Prostate gland (tissue), 2 donors: ENCODE measurements at regions not wholly inside any gene's neighbourhood (a gene's known extent, or its start where the extent isn't known, plus 50 kb on each side); places are given as distances from the start of the nearest gene placed in this dataset.

Experiments used
- CTCF ChIP-seq, 4 experiments: fragments of 200-600 bp in 2 of 4; fragments of 450-650 bp in 2 of 4; sonication (generic) in 2 of 4; IDR thresholded peaks; 1 replicate in 3 of 4; 2 replicates in 1 of 4; pipeline ENCODE4 v1.5.1; 2016 to 2019; ENCODE audit warnings: antibody characterized with exemption in 4 of 4, mild to moderate bottlenecking in 2 of 4, moderate library complexity in 2 of 4
- POLR2AphosphoS5 ChIP-seq: sonication (generic); formaldehyde crosslinking; IDR thresholded peaks from one replicate; pipeline ENCODE4 v1.6.1; 2017; ENCODE audit warnings: antibody characterized with exemption

GRCh38 chr1:232339073-232339472, 290.9 kb downstream of the SIPA1L2 start:
- TF ChIP-seq POLR2AphosphoS5 (no peak), CTCF (IDR thresholded peaks at IDR 0.05) (no peak)
